ENCODE measurements at regions not wholly inside any gene's neighbourhood (a gene's known extent, or its start where the extent isn't known, plus 50 kb on each side); places are given as distances from the start of the nearest gene placed in this dataset.

GRCh38 chr14:95818581-95818980 lies 58.1 kb upstream of the TUNAR start:
- Histone ChIP-seq H3K4me1 (no peaks in the 10 kb centered on the region), H3K27me3 (peaks cover 37% of the 10 kb centered on the region), H3K4me3 (no peak overlapping the region), H3K9me3 (no peaks in the 10 kb centered on the region), H3K36me3 (no peaks in the 10 kb centered on the region), H3K27ac (no peak overlapping the region)
- DNase-seq (ENCODE audit: low spot score in 2 of 2) = no peak
- TF ChIP-seq EP300 (IDR thresholded peaks at IDR 0.05) (no peak), POLR2AphosphoS5 (IDR thresholded peaks at IDR 0.05) (no peak), POLR2A (IDR thresholded peaks at IDR 0.05) (no peak), CTCF (IDR thresholded peaks at IDR 0.05) (no peak)
- WGBS = 65% methylated on average over 5 of the region's 5 CpGs

GRCh38 chr14:95817271-95817670 lies 59.4 kb upstream of the TUNAR start:
- no peaks in the 10 kb centered on the region for H3K4me1 ChIP-seq
- peaks cover 41% of the 10 kb centered on the region for H3K27me3 ChIP-seq
- no peak overlapping the region for H3K4me3 ChIP-seq
- no peaks in the 10 kb centered on the region for H3K36me3 ChIP-seq
- H3K27ac ChIP-seq = no peak overlapping the region
- TF ChIP-seq CTCF (IDR thresholded peaks at IDR 0.05) = no peak
- no peak for TF ChIP-seq POLR2AphosphoS5 (IDR thresholded peaks at IDR 0.05)
- TF ChIP-seq EP300 (IDR thresholded peaks at IDR 0.05) = no peak
- TF ChIP-seq POLR2A (IDR thresholded peaks at IDR 0.05) = no peak
- no peaks in the 10 kb centered on the region for H3K9me3 ChIP-seq
- 0% methylated on average over 1 of the region's 2 CpGs for WGBS
- DNase-seq (ENCODE audit: low spot score in 2 of 2) = no peak

GRCh38 chr14:95816539-95816938 lies 60.1 kb upstream of the TUNAR start:
- no peak for DNase-seq (ENCODE audit: low spot score in 2 of 2)
- TF ChIP-seq POLR2AphosphoS5 (IDR thresholded peaks at IDR 0.05) (no peak), EP300 (IDR thresholded peaks at IDR 0.05) (no peak), POLR2A (IDR thresholded peaks at IDR 0.05) (no peak), CTCF (IDR thresholded peaks at IDR 0.05) (no peak)
- peaks cover 39% of the 10 kb centered on the region for H3K27me3 ChIP-seq
- no peaks in the 10 kb centered on the region for H3K36me3 ChIP-seq
- no peaks in the 10 kb centered on the region for H3K4me1 ChIP-seq
- H3K9me3 ChIP-seq = no peaks in the 10 kb centered on the region
- no peak overlapping the region for H3K4me3 ChIP-seq
- no peak overlapping the region for H3K27ac ChIP-seq
- WGBS = 71% methylated on average over 7 of the region's 7 CpGs

GRCh38 chr14:95815226-95815690 lies 61.4 kb upstream of the TUNAR start:
- Histone ChIP-seq H3K27me3 (peaks cover 41% of the 10 kb centered on the region), H3K4me1 (no peaks in the 10 kb centered on the region), H3K36me3 (no peaks in the 10 kb centered on the region), H3K4me3 (no peak overlapping the region), H3K9me3 (no peaks in the 10 kb centered on the region), H3K27ac (no peak overlapping the region)
- 35% methylated on average over 11 of the region's 11 CpGs for WGBS
- DNase-seq (ENCODE audit: low spot score in 2 of 2) = no peak
- no peak for TF ChIP-seq POLR2A (IDR thresholded peaks at IDR 0.05)
- no peak for TF ChIP-seq POLR2AphosphoS5 (IDR thresholded peaks at IDR 0.05)
- no peak for TF ChIP-seq CTCF (IDR thresholded peaks at IDR 0.05)
- TF ChIP-seq EP300 (IDR thresholded peaks at IDR 0.05) = no peak

- H3K27ac ChIP-seq = no peak overlapping the region
- H3K4me1 ChIP-seq = no peaks in the 10 kb centered on the region
- H3K4me3 ChIP-seq = no peak overlapping the region
- no peak for DNase-seq (ENCODE audit: low spot score in 2 of 2)
- no peaks in the 10 kb centered on the region for H3K9me3 ChIP-seq
- H3K36me3 ChIP-seq = no peaks in the 10 kb centered on the region
- TF ChIP-seq POLR2A (IDR thresholded peaks at IDR 0.05) (no peak), CTCF (IDR thresholded peaks at IDR 0.05) (no peak), POLR2AphosphoS5 (IDR thresholded peaks at IDR 0.05) (no peak), EP300 (IDR thresholded peaks at IDR 0.05) (no peak)
- peaks cover 39% of the 10 kb centered on the region for H3K27me3 ChIP-seq
- WGBS = 78% methylated on average over 10 of the region's 10 CpGs
Measured at GRCh38 chr14:95814363-95815225, 62.0 kb upstream of the TUNAR start.
